ENCODE measurements at regions not wholly inside any gene's neighbourhood (a gene's known extent, or its start where the extent isn't known, plus 50 kb on each side); places are given as distances from the start of the nearest gene placed in this dataset.

DNA sequence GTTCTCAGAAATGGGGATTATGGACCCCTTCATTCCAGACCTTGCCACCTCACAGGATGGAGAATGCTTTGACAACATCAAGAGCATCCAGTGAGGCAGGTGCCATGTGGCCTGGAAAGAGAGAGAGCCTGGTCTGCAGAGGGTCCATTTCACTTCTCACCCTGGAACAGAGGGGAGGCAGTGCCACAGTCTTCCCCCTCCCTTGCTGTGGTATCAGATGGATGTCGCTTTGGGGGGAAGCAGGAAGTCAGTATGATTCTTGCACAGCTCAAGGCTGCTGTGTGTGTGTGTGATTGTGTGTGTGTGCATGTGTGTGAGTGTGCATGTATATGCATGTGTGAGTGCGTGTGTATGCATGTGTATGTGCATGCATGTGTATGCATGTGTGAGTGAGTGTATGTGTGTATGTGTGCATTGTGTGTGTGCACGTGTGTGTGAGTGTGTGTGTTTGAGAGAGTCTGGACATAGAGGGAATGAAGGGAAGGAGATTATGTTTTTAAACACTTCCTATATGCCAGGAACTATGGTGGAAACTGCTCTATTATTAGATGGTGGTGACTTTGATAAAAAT, 328.6 kb upstream of the CLNK start:
- TF ChIP-seq YY1 (IDR thresholded peaks at IDR 0.05; ENCODE audit: insufficient read depth, insufficient read length), result no peak
- TF ChIP-seq ZNF274 (IDR thresholded peaks at IDR 0.05; ENCODE audit: low read depth, low read length), result no peak

All from NT2/D1 (cell line).